ENCODE measurements at regions not wholly inside any gene's neighbourhood (a gene's known extent, or its start where the extent isn't known, plus 50 kb on each side); places are given as distances from the start of the nearest gene placed in this dataset.

DNA sequence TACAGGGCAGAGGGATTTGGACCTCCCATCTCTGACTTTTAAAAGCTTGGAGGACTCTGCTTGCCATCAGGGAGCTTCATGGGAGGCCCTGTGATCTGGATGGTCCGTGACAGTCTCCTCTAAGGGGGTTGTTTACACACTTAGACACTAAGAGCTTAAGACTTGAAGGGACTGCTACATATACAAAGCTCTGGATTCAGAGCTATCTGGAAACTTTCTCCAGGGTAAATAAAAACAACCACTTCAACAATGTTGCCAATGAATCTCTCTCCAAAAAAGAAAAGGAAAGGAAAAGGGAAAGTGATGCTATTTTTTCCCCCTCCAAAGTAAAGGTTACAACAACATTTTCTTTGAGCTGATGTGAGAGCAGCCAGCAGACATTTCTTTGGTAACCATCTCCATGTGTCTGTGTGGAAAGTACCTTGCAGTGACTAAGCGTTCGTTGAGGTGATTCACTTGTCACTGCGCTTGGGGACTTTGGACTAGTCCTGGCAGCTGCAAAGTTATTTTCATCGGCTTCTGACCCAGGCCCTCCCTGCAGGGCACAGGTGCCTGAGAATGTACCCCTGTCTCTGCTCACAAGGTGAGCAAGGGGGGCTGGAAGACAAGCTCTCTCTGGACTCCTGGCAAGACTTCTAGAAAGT, 262.1 kb upstream of the KLF4 start:
- Histone ChIP-seq H3K36me3 (ENCODE audit: control insufficient read depth, low read length) (no peaks in the 10 kb centered on the region), H4K20me1 (ENCODE audit: control insufficient read depth, insufficient read depth, low read depth, low read length) (no peaks in the 10 kb centered on the region), H3K4me2 (ENCODE audit: low read length) (no peak overlapping the region), H3K9me2 (replicated peaks; ENCODE audit: control insufficient read depth, low read length) (no peaks in the 10 kb centered on the region), H3K27me3 (ENCODE audit: control insufficient read depth, low read length) (no peaks in the 10 kb centered on the region), H3F3A (ENCODE audit: control insufficient read depth, insufficient read depth) (no peaks in the 10 kb centered on the region), H3K27ac (ENCODE audit: low read depth, low read length) (no peak overlapping the region), H3K9me3 (ENCODE audit: control insufficient read depth, insufficient read depth, low read length) (no peaks in the 10 kb centered on the region), H3K4me3 (ENCODE audit: low read length) (no peak overlapping the region), H3K79me2 (ENCODE audit: control insufficient read depth, low read length) (no peaks in the 10 kb centered on the region), H3K4me1 (ENCODE audit: control insufficient read depth, low read length) (no peaks in the 10 kb centered on the region)
- no peak for TF ChIP-seq EZH2phosphoT487 (IDR thresholded peaks at IDR 0.05; ENCODE audit: borderline replicate concordance, low read length)
- TF ChIP-seq, protein P1, sequence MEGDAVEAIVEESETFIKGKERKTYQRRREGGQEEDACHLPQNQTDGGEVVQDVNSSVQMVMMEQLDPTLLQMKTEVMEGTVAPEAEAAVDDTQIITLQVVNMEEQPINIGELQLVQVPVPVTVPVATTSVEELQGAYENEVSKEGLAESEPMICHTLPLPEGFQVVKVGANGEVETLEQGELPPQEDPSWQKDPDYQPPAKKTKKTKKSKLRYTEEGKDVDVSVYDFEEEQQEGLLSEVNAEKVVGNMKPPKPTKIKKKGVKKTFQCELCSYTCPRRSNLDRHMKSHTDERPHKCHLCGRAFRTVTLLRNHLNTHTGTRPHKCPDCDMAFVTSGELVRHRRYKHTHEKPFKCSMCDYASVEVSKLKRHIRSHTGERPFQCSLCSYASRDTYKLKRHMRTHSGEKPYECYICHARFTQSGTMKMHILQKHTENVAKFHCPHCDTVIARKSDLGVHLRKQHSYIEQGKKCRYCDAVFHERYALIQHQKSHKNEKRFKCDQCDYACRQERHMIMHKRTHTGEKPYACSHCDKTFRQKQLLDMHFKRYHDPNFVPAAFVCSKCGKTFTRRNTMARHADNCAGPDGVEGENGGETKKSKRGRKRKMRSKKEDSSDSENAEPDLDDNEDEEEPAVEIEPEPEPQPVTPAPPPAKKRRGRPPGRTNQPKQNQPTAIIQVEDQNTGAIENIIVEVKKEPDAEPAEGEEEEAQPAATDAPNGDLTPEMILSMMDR (IDR thresholded peaks at IDR 0.05; ENCODE audit: low read depth, low read length, poor library complexity, severe bottlenecking), result no peak

DNA sequence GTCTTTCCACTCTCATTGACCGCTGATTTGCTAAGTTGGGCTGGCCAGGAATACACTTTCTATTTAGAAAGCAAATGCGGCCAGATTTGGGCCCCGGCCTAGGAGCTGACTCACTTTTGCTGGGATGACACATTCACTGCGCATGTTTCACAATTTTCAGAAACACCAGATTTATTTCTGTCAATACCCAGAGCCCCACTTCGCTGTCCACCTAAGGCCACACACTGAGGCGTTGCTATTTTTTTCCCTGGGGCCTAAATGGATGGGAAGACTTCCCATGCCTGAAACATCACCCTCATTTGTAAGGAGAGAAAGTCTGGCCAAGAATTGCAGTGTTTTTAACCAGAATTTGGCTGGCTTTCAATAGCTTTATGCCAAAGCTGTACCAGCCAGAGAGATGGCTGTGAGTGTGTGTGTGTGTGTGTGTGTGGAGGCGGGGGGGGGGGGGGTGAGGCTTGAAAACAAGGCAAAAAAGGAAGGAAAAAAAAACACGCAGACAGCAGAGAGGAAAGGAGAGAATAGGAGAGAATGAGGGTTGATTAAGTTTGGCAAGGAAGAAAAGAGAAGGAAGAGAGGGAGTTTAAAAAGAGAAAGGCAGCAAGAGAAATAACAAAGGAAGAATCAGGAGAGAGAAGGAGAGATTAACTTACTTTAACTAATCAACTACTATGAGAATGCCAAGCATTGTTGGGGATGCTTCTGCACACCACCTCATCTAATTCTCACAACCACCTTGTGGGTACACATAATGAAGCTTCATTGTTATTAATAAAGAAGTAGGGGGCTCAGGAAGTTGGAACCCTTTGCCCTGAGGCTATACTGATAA, 261.4 kb upstream of the KLF4 start:
- H3K4me2 ChIP-seq (ENCODE audit: low read length), result no peak overlapping the region

DNA sequence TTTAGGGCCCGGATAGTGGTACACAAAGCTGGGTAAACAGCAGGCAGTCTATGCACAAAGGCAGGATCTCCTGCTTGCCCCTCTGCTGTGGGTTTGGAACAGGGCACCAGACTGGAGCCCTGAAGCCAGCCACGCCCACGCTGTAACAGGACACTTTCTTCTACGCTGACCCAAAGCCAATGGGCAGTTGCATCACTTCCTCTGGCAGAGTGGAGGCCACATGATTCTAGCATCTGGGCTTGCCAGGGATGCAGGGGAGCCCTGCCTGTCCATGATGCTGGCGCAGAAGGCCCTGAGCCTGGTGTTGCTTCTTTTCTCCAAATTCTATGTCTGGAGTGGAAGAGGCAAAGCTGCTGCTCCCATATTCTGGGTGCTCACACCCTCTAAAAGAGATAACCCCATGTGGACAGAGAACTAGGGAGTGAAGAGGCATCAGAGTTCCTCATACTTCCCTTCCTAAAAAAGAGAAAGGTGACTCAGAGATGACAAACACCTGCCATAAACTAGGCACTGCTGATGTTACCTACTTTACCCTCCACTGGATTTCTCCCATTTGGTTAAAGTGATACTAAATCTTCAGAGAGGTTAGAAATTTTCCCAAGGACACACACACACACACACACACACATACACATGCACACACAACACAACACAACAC, 260.3 kb upstream of the KLF4 start:
- Histone ChIP-seq H3K4me1 (ENCODE audit: control insufficient read depth, low read length) (no peaks in the 10 kb centered on the region), H3K9me3 (ENCODE audit: control insufficient read depth, insufficient read depth, low read length) (no peaks in the 10 kb centered on the region), H3K27ac (ENCODE audit: low read depth, low read length) (no peak overlapping the region), H3K36me3 (ENCODE audit: control insufficient read depth, low read length) (no peaks in the 10 kb centered on the region), H3K9me2 (replicated peaks; ENCODE audit: control insufficient read depth, low read length) (no peaks in the 10 kb centered on the region), H3K4me2 (ENCODE audit: low read length) (no peak overlapping the region), H3F3A (ENCODE audit: control insufficient read depth, insufficient read depth) (no peaks in the 10 kb centered on the region), H3K27me3 (ENCODE audit: control insufficient read depth, low read length) (no peaks in the 10 kb centered on the region), H3K4me3 (ENCODE audit: low read length) (no peak overlapping the region), H4K20me1 (ENCODE audit: control insufficient read depth, insufficient read depth, low read depth, low read length) (no peaks in the 10 kb centered on the region), H3K79me2 (ENCODE audit: control insufficient read depth, low read length) (no peaks in the 10 kb centered on the region)
- no peak for TF ChIP-seq EZH2phosphoT487 (IDR thresholded peaks at IDR 0.05; ENCODE audit: borderline replicate concordance, low read length)
- TF ChIP-seq, protein P1 (IDR thresholded peaks at IDR 0.05; ENCODE audit: low read depth, low read length, poor library complexity, severe bottlenecking), result no peak

More for the DNA sequence above, 261.4 kb upstream of the KLF4 start:
- no peaks in the 10 kb centered on the region for H3F3A ChIP-seq (ENCODE audit: control insufficient read depth, insufficient read depth)
- H3K9me3 ChIP-seq (ENCODE audit: control insufficient read depth, insufficient read depth, low read length), result no peaks in the 10 kb centered on the region
- H3K36me3 ChIP-seq (ENCODE audit: control insufficient read depth, low read length), result no peaks in the 10 kb centered on the region
- H3K27ac ChIP-seq (ENCODE audit: low read depth, low read length), result no peak overlapping the region
- H4K20me1 ChIP-seq (ENCODE audit: control insufficient read depth, insufficient read depth, low read depth, low read length), result no peaks in the 10 kb centered on the region
- no peak for TF ChIP-seq EZH2phosphoT487 (IDR thresholded peaks at IDR 0.05; ENCODE audit: borderline replicate concordance, low read length)
- TF ChIP-seq, protein P1 (IDR thresholded peaks at IDR 0.05; ENCODE audit: low read depth, low read length, poor library complexity, severe bottlenecking), result no peak
- H3K4me1 ChIP-seq (ENCODE audit: control insufficient read depth, low read length), result no peaks in the 10 kb centered on the region
- H3K79me2 ChIP-seq (ENCODE audit: control insufficient read depth, low read length), result no peaks in the 10 kb centered on the region
- H3K9me2 ChIP-seq (replicated peaks; ENCODE audit: control insufficient read depth, low read length), result no peaks in the 10 kb centered on the region
- no peaks in the 10 kb centered on the region for H3K27me3 ChIP-seq (ENCODE audit: control insufficient read depth, low read length)
- H3K4me3 ChIP-seq (ENCODE audit: low read length), result no peak overlapping the region
